ENCODE measurements at regions not wholly inside any gene's neighbourhood (a gene's known extent, or its start where the extent isn't known, plus 50 kb on each side); places are given as distances from the start of the nearest gene placed in this dataset.

- TF ChIP-seq CTCF (IDR thresholded peaks at IDR 0.05) (no peak), POLR2A (IDR thresholded peaks at IDR 0.05) (no peak)
Measured at GRCh38 chr12:60847281-60847680, 1251.5 kb downstream of the SLC16A7 start.

Data from adrenal gland (tissue), 5 donors.